Neural cell (in vitro differentiated cells): ENCODE measurements at regions not wholly inside any gene's neighbourhood (a gene's known extent, or its start where the extent isn't known, plus 50 kb on each side); places are given as distances from the start of the nearest gene placed in this dataset.

Source experiments
- H2AFZ ChIP-seq: fragments of 200-600, 300-800 bp; sonication (generic), shearing (Covaris generic); 2 replicates; pipeline ENCODE4 v1.6.0; 2014; ENCODE audit warnings: low read depth, mild to moderate bottlenecking, antibody characterized with exemption, low read length, moderate library complexity
- H3F3A ChIP-seq: fragments of 200-600 bp; shearing (Covaris generic); 2 replicates; pipeline ENCODE4 v1.6.1; 2016; ENCODE audit warnings: mild to moderate bottlenecking, moderate library complexity, mixed read lengths, antibody characterized with exemption, low read length; ENCODE audit not compliant: insufficient read depth, poor library complexity, severe bottlenecking
- H3K27ac ChIP-seq: fragments of 200-600, 300-800 bp; sonication (generic), shearing (Covaris generic); 2 replicates; pipeline ENCODE4 v1.5.1; 2014; ENCODE audit warnings: mild to moderate bottlenecking, low read length, moderate library complexity
- H3K27me3 ChIP-seq: fragments of 300-800, 200-600 bp; sonication (generic), shearing (Covaris generic); 2 replicates; pipeline ENCODE4 v1.6.0; 2014; ENCODE audit warnings: mild to moderate bottlenecking, low read depth, low read length, moderate library complexity; ENCODE audit not compliant: insufficient read depth
- H3K36me3 ChIP-seq: fragments of 300-800, 200-600 bp; sonication (generic), shearing (Covaris generic); 2 replicates; pipeline ENCODE4 v1.5.1; 2014; ENCODE audit warnings: mild to moderate bottlenecking, antibody characterized with exemption, low read length, moderate library complexity; ENCODE audit not compliant: insufficient read depth
- H3K4me2 ChIP-seq: fragments of 300-800, 200-600 bp; sonication (generic), shearing (Covaris generic); 2 replicates; pipeline ENCODE4 v1.6.0; 2014; ENCODE audit warnings: mild to moderate bottlenecking, low read length
- H3K4me3 ChIP-seq: fragments of 300-800, 200-600 bp; sonication (generic), shearing (Covaris generic); 2 replicates; pipeline ENCODE4 v1.5.1; 2014; ENCODE audit warnings: mild to moderate bottlenecking, low read length, moderate library complexity
- H3K79me2 ChIP-seq: fragments of 200-600 bp; shearing (Covaris generic); replicated peaks from 2 replicates; pipeline ENCODE4 v1.6.0; 2014; ENCODE audit warnings: mild to moderate bottlenecking, low read length, moderate library complexity; ENCODE audit not compliant: insufficient read depth
- H3K9ac ChIP-seq: fragments of 300-800, 200-600 bp; sonication (generic), shearing (Covaris generic); 2 replicates; pipeline ENCODE4 v1.6.1; 2016; ENCODE audit warnings: mild to moderate bottlenecking, low read length, mixed read lengths
- H3K9me2 ChIP-seq: fragments of 200-600 bp; shearing (Covaris generic); 2 replicates; pipeline ENCODE4 v1.6.1; 2016; ENCODE audit warnings: mild to moderate bottlenecking, low read length, mixed read lengths; ENCODE audit not compliant: insufficient read depth
- H3K9me3 ChIP-seq: fragments of 200-600, 300-800 bp; sonication (generic), shearing (Covaris generic); 2 replicates; pipeline ENCODE4 v1.6.1; 2016; ENCODE audit warnings: mild to moderate bottlenecking, mixed run types, low read length, moderate library complexity, mixed read lengths
- H4K20me1 ChIP-seq: fragments of 200-600 bp; shearing (Covaris generic); 2 replicates; pipeline ENCODE4 v1.6.1; 2016; ENCODE audit warnings: mild to moderate bottlenecking, mixed run types; ENCODE audit not compliant: insufficient read depth
- EP300 ChIP-seq: fragments of 450-650 bp; conservative IDR thresholded peaks from 2 replicates; pipeline ENCODE4 v1.6.1; 2014; ENCODE audit warnings: antibody characterized with exemption, mild to moderate bottlenecking, moderate library complexity; ENCODE audit not compliant: poor library complexity, severe bottlenecking
- EZH2 ChIP-seq: fragments of 200-600, 300-800 bp; shearing (Covaris generic), sonication (generic); IDR thresholded peaks from 2 replicates; pipeline ENCODE4 v1.6.1; 2014; ENCODE audit warnings: antibody characterized with exemption, low read length, borderline replicate concordance, mild to moderate bottlenecking; ENCODE audit not compliant: insufficient read depth, poor library complexity, severe bottlenecking
- MXI1 ChIP-seq: fragments of 450-650 bp; conservative IDR thresholded peaks from 2 replicates; pipeline ENCODE4 v1.6.1; 2014; ENCODE audit warnings: antibody characterized with exemption, mild to moderate bottlenecking; ENCODE audit not compliant: poor library complexity, severe bottlenecking
- POLR2AphosphoS5 ChIP-seq: IDR thresholded peaks from 2 replicates; pipeline ENCODE4 v1.6.1; 2012
- RAD21 ChIP-seq: fragments of 450-650 bp; conservative IDR thresholded peaks from 2 replicates; pipeline ENCODE4 v1.6.1; 2014; ENCODE audit warnings: antibody characterized with exemption, mild to moderate bottlenecking, moderate library complexity
- REST ChIP-seq: IDR thresholded peaks from 2 replicates; pipeline ENCODE4 v1.6.1; 2012; ENCODE audit warnings: borderline replicate concordance
- SMC3 ChIP-seq: fragments of 450-650 bp; conservative IDR thresholded peaks from 2 replicates; pipeline ENCODE4 v1.6.1; 2014; ENCODE audit warnings: antibody characterized with exemption, mild to moderate bottlenecking, moderate library complexity; ENCODE audit not compliant: poor library complexity
- TAF1 ChIP-seq: IDR thresholded peaks from 2 replicates; pipeline ENCODE4 v1.6.1; 2012; ENCODE audit warnings: low read depth
- TF ChIP-seq, protein P1 (sequence below): fragments of 450-650 bp; IDR thresholded peaks from 2 replicates; pipeline ENCODE4 v1.5.1; 2014; ENCODE audit warnings: antibody characterized with exemption, mild to moderate bottlenecking, moderate library complexity; ENCODE audit not compliant: poor library complexity, severe bottlenecking

DNA sequence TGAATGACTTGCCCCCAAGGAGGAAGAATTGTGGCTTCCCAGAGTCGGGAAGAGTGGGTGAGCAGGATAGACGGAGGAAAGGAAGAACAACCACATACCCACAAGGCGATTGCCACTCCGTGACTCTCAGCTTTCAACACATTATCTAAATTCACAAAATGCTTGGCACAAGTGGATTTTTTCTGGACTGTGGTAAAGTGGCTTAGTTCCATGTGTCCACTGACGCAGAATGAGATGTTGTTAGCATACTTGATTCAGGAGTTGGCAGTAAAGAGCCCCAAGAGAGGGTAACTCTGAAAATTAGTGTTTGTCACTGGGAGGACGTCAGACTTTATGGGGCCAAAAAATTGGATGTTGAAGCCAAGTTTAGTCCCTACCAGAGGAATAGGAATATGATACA, 198.8 kb upstream of the CTNNB1 start:
- H4K20me1 ChIP-seq = no peaks in the 10 kb centered on the region
- H2AFZ ChIP-seq = no peak overlapping the region
- H3K27ac ChIP-seq = no peak overlapping the region
- H3K4me2 ChIP-seq = no peak overlapping the region
- H3F3A ChIP-seq = no peaks in the 10 kb centered on the region
- H3K36me3 ChIP-seq = no peaks in the 10 kb centered on the region
- H3K9ac ChIP-seq = no peak overlapping the region
- no peak overlapping the region for H3K4me3 ChIP-seq
- H3K9me2 ChIP-seq = no peaks in the 10 kb centered on the region
- no peaks in the 10 kb centered on the region for H3K9me3 ChIP-seq
- TF ChIP-seq, protein P1, sequence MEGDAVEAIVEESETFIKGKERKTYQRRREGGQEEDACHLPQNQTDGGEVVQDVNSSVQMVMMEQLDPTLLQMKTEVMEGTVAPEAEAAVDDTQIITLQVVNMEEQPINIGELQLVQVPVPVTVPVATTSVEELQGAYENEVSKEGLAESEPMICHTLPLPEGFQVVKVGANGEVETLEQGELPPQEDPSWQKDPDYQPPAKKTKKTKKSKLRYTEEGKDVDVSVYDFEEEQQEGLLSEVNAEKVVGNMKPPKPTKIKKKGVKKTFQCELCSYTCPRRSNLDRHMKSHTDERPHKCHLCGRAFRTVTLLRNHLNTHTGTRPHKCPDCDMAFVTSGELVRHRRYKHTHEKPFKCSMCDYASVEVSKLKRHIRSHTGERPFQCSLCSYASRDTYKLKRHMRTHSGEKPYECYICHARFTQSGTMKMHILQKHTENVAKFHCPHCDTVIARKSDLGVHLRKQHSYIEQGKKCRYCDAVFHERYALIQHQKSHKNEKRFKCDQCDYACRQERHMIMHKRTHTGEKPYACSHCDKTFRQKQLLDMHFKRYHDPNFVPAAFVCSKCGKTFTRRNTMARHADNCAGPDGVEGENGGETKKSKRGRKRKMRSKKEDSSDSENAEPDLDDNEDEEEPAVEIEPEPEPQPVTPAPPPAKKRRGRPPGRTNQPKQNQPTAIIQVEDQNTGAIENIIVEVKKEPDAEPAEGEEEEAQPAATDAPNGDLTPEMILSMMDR = no peak
- no peak for TF ChIP-seq TAF1
- no peak for TF ChIP-seq POLR2AphosphoS5
- TF ChIP-seq MXI1 = no peak
- no peak for TF ChIP-seq SMC3
- TF ChIP-seq EP300 = no peak
- TF ChIP-seq RAD21 = no peak
- no peak for TF ChIP-seq REST
- TF ChIP-seq EZH2 = no peak
- H3K27me3 ChIP-seq = no peaks in the 10 kb centered on the region
- H3K79me2 ChIP-seq = no peaks in the 10 kb centered on the region

GRCh38 chr3:41001556-41001955, 197.7 kb upstream of the CTNNB1 start:
- Histone ChIP-seq H3K27me3 (no peaks in the 10 kb centered on the region), H3K79me2 (no peaks in the 10 kb centered on the region), H3K4me2 (no peak overlapping the region), H3K36me3 (no peaks in the 10 kb centered on the region), H2AFZ (no peak overlapping the region), H3K9ac (no peak overlapping the region), H3K27ac (no peak overlapping the region), H4K20me1 (no peaks in the 10 kb centered on the region), H3K9me3 (no peaks in the 10 kb centered on the region), H3K4me3 (no peak overlapping the region), H3K9me2 (no peaks in the 10 kb centered on the region), H3F3A (no peaks in the 10 kb centered on the region)
- TF ChIP-seq POLR2AphosphoS5 = no peak
- TF ChIP-seq EP300 = no peak
- TF ChIP-seq MXI1 = no peak
- TF ChIP-seq SMC3 = no peak
- TF ChIP-seq RAD21 = no peak
- no peak for TF ChIP-seq TAF1
- TF ChIP-seq, protein P1 = no peak
- TF ChIP-seq REST = no peak
- TF ChIP-seq EZH2 = no peak
